Endodermal cell (in vitro differentiated cells): ENCODE measurements at regions not wholly inside any gene's neighbourhood (a gene's known extent, or its start where the extent isn't known, plus 50 kb on each side); places are given as distances from the start of the nearest gene placed in this dataset.
"Not testable (repeated sequence)": the region's sequence is repeated elsewhere in the genome, so short reads cannot be mapped to it uniquely, and the experiment has no call there.

Experiments
- DNase-seq: peaks from one replicate; pipeline ENCODE4 v3.0.0-alpha.2; 2017
- H3K27ac ChIP-seq: 2 replicates; pipeline ENCODE4 v1.5.1; 2013; ENCODE audit warnings: mild to moderate bottlenecking, low read depth, low read length, moderate library complexity
- H3K27me3 ChIP-seq: 2 replicates; pipeline ENCODE4 v1.6.1; 2013; ENCODE audit warnings: mild to moderate bottlenecking, low read length, moderate library complexity; ENCODE audit not compliant: insufficient read depth, control insufficient read depth, poor library complexity, severe bottlenecking
- H3K36me3 ChIP-seq: 2 replicates; pipeline ENCODE4 v1.7.0; 2013; ENCODE audit warnings: mild to moderate bottlenecking, low read length, moderate library complexity; ENCODE audit not compliant: control insufficient read depth, insufficient read depth
- H3K4me1 ChIP-seq: one replicate; pipeline ENCODE4 v1.7.0; 2013; ENCODE audit warnings: low read length; ENCODE audit not compliant: control insufficient read depth, insufficient read depth
- H3K4me3 ChIP-seq: 2 replicates; pipeline ENCODE4 v1.5.1; 2013; ENCODE audit warnings: mild to moderate bottlenecking, low read length, moderate library complexity
- H3K9ac ChIP-seq: 2 replicates; pipeline ENCODE4 v1.6.1; 2013; ENCODE audit warnings: mild to moderate bottlenecking, low read length, moderate library complexity; ENCODE audit not compliant: poor library complexity, severe bottlenecking; ENCODE audit errors: extremely low read depth
- H3K9me3 ChIP-seq: 2 replicates; pipeline ENCODE4 v1.6.1; 2013; ENCODE audit warnings: mild to moderate bottlenecking, low read length, moderate library complexity; ENCODE audit not compliant: control insufficient read depth
- H3K27ac Mint-ChIP-seq: 2 replicates; pipeline ENCODE4 v1.8.0; 2020; ENCODE audit warnings: mixed read lengths
- H3K27me3 Mint-ChIP-seq: 2 replicates; pipeline ENCODE4 v1.8.0; 2021; ENCODE audit warnings: mild to moderate bottlenecking, mixed read lengths; ENCODE audit not compliant: insufficient read depth
- H3K36me3 Mint-ChIP-seq: 2 replicates; pipeline ENCODE4 v1.8.0; 2020; ENCODE audit warnings: low read depth, mixed read lengths
- H3K4me1 Mint-ChIP-seq: 2 replicates; pipeline ENCODE4 v1.8.0; 2020; ENCODE audit warnings: mixed read lengths
- H3K4me3 Mint-ChIP-seq: 2 replicates; pipeline ENCODE4 v1.8.0; 2020; ENCODE audit warnings: mild to moderate bottlenecking, moderate library complexity, mixed read lengths
- H3K9me3 Mint-ChIP-seq: 2 replicates; pipeline ENCODE4 v1.8.0; 2020; ENCODE audit warnings: mild to moderate bottlenecking, mixed read lengths
- WGBS, 2 experiments: methylation state at CpG; one replicate each; pipeline versions ENCODE4 v1.1.5 to v1.1.7; 2013; ENCODE audit warnings: missing lambda C conversion rate in 2 of 2, mixed read lengths in 1 of 2; ENCODE audit not compliant: insufficient coverage in 1 of 2, insufficient read length in 1 of 2; 5-methylcytosine and 5-hydroxymethylcytosine counted together

- H3K27ac ChIP-seq, H3K4me1 ChIP-seq, H3K4me1 Mint-ChIP-seq, H3K27me3 ChIP-seq, H3K27ac Mint-ChIP-seq, H3K9ac ChIP-seq, H3K9me3 ChIP-seq, DNase-seq, H3K9me3 Mint-ChIP-seq, H3K27me3 Mint-ChIP-seq, H3K4me3 ChIP-seq, H3K4me3 Mint-ChIP-seq, H3K36me3 ChIP-seq: not testable (repeated sequence)
- WGBS, 2 experiments = no CpG with 5 or more reads among the region's 1 CpG
- H3K36me3 Mint-ChIP-seq = peaks cover 14% of the 10 kb centered on the region
Observed at GRCh38 chr15:32516954-32517353, 61.5 kb upstream of the GOLGA8O start.

DNA sequence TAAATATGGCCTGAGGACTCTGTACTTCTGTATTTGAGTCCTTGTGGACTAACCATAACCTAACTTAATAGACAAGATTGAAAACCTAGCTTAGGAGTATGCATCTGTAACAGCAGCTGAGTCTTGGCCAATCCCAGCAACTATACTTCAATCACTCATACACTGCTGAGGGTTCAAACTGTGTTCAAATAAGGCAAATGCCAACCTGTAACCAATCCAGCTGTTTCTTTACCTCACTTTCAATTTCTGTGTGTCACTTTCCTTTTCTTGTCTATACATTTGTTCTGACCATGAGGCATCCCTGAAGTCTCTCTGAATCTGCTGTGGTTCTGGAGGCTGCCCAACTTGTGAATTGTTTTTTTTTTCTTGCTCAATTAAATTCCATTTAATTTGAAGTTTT, 57.9 kb upstream of the GOLGA8O start:
- not testable (repeated sequence) for H3K36me3 ChIP-seq, H3K4me3 ChIP-seq, H3K27ac ChIP-seq, H3K27me3 Mint-ChIP-seq, H3K4me3 Mint-ChIP-seq, H3K9me3 Mint-ChIP-seq, H3K9me3 ChIP-seq, H3K9ac ChIP-seq, H3K4me1 Mint-ChIP-seq, H3K27me3 ChIP-seq, DNase-seq, H3K4me1 ChIP-seq, H3K36me3 Mint-ChIP-seq, H3K27ac Mint-ChIP-seq

- not testable (repeated sequence) for H3K27me3 ChIP-seq, H3K4me1 ChIP-seq, H3K4me3 Mint-ChIP-seq, H3K9me3 ChIP-seq, H3K36me3 Mint-ChIP-seq, H3K4me3 ChIP-seq, H3K4me1 Mint-ChIP-seq, H3K27me3 Mint-ChIP-seq, H3K27ac ChIP-seq, DNase-seq, H3K36me3 ChIP-seq, H3K9me3 Mint-ChIP-seq, H3K27ac Mint-ChIP-seq, H3K9ac ChIP-seq
Observed at GRCh38 chr15:32510027-32510426, 54.6 kb upstream of the GOLGA8O start.

- not testable (repeated sequence) for H3K9me3 ChIP-seq, H3K9ac ChIP-seq, H3K4me1 Mint-ChIP-seq, H3K9me3 Mint-ChIP-seq, H3K4me1 ChIP-seq, H3K27me3 ChIP-seq, H3K36me3 ChIP-seq, H3K27ac Mint-ChIP-seq, H3K27ac ChIP-seq, H3K4me3 ChIP-seq, H3K36me3 Mint-ChIP-seq, DNase-seq, H3K4me3 Mint-ChIP-seq, H3K27me3 Mint-ChIP-seq
- no CpG with 5 or more reads among the region's 7 CpGs for WGBS, 2 experiments
Observed at GRCh38 chr15:32508081-32508480, 52.6 kb upstream of the GOLGA8O start.

DNA sequence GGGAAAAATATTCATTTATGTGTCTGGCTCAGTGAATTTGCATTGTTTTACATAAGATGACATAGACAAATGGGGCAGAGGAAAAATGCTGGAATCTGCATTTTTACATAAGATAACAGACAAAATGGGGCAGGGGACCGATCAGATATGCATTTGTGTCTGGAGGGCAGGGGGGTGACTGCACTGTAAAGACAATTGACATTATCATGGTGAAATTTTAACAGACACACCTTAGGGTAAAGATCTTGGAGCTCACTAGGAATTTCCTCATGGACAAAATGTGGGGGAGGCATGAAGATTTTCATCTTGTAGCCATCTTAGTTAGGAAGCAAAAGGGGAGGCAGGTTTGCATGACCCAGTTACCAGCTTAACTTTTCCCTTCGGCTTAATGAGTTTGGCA, 51.4 kb upstream of the GOLGA8O start:
- not testable (repeated sequence) for H3K27ac ChIP-seq, H3K4me3 ChIP-seq, H3K9me3 ChIP-seq, H3K4me3 Mint-ChIP-seq, H3K27ac Mint-ChIP-seq, H3K9me3 Mint-ChIP-seq, H3K27me3 ChIP-seq, DNase-seq, H3K36me3 Mint-ChIP-seq, H3K27me3 Mint-ChIP-seq, H3K9ac ChIP-seq, H3K36me3 ChIP-seq, H3K4me1 ChIP-seq, H3K4me1 Mint-ChIP-seq
- WGBS, 2 experiments = no CpG with 5 or more reads among the region's 2 CpGs

GRCh38 chr15:32505633-32506032, 50.2 kb upstream of the GOLGA8O start:
- not testable (repeated sequence) for DNase-seq, H3K27ac Mint-ChIP-seq, H3K4me1 ChIP-seq, H3K9me3 Mint-ChIP-seq, H3K4me3 Mint-ChIP-seq, H3K4me1 Mint-ChIP-seq, H3K9me3 ChIP-seq, H3K36me3 ChIP-seq, H3K4me3 ChIP-seq, H3K36me3 Mint-ChIP-seq, H3K9ac ChIP-seq, H3K27ac ChIP-seq, H3K27me3 ChIP-seq, H3K27me3 Mint-ChIP-seq
- no CpG with 5 or more reads among the region's 4 CpGs for WGBS, 2 experiments
